CD4-positive, alpha-beta T cell treated with Interleukin-4 for 4 hours (primary cell): ENCODE measurements at regions not wholly inside any gene's neighbourhood (a gene's known extent, or its start where the extent isn't known, plus 50 kb on each side); places are given as distances from the start of the nearest gene placed in this dataset.

Experiments used
- DNase-seq: peaks from one replicate; pipeline ENCODE4 v3.0.0-alpha.2; 2020

- DNase-seq: no peak
Observed at GRCh38 chr11:28777126-28777525, 668.9 kb downstream of the METTL15 start.

- no peak for DNase-seq
Observed at GRCh38 chr11:28773606-28774005, 665.4 kb downstream of the METTL15 start.

DNA sequence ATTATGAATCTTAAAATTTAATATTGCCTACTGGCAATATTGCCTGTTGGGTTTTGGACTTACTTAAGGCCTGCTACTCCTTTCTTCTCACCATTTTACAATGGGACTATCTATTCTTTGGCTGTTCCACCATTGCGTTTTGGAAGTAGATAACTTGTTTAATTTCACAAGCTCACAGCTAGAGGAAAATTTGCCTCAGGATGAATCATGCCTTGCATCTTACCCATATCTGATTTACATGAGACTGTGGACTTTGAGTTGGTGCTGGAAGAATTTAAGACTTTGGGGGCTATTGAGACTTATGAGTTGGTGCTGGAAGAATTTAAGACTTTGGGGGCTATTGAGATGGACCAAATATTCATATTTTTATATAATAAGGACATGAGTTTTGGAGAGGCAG, 662.6 kb downstream of the METTL15 start:
- DNase-seq: no peak

- DNase-seq: no peak
Observed at GRCh38 chr11:28767574-28767973, 659.4 kb downstream of the METTL15 start.

GRCh38 chr11:28763876-28764275, 655.7 kb downstream of the METTL15 start:
- DNase-seq: no peak

DNA sequence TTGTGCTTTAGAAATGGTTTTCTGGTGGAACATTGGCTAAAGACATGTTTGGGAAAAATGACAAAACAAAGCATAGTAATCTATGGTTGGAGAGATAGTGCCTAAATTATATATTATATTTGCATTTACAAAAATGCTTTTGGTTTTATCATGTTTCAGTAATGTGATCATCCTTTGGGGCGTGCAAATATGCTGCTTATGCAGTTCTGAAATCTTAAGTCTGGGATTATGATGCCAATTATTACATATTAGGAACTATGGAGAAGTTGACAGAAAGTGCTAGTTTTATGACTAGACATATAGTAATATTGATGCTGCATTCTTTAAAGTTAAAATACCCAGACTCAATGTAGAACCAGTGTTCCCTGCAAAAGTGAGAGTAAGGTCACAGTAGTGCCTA, 655.0 kb downstream of the METTL15 start:
- no peak for DNase-seq

- DNase-seq: no peak
Observed at GRCh38 chr11:28760676-28761390, 652.6 kb downstream of the METTL15 start.

DNA sequence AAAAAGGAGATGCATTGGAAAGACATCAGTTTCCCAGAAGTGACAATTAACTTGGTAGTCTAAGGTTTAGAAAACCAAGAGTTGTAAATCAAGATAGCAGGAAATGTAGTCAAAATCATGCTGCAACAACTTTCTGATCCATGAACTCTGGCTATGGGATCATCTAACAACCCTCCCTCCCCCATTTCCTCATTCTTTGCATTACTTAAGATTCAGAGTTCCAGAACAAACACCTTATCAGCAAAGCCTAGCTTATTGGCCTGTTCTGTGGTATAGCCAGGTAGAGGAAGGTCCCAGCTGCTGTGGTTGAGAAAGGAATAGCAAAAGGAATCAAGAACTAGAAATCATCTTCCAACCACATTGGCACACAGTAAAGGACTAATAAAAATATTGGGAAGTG, 651.1 kb downstream of the METTL15 start:
- DNase-seq: no peak

- DNase-seq: no peak
Observed at GRCh38 chr11:28757725-28758515, 649.7 kb downstream of the METTL15 start.

GRCh38 chr11:28756977-28757376, 648.8 kb downstream of the METTL15 start:
- DNase-seq: no peak

GRCh38 chr11:28743061-28743550, 634.9 kb downstream of the METTL15 start:
- no peak for DNase-seq

- no peak for DNase-seq
Observed at GRCh38 chr11:28739489-28740280, 631.5 kb downstream of the METTL15 start.

- DNase-seq: no peak
Observed at GRCh38 chr11:28738549-28738948, 630.4 kb downstream of the METTL15 start.

- no peak for DNase-seq
Observed at GRCh38 chr11:28736256-28736655, 628.1 kb downstream of the METTL15 start.

- no peak for DNase-seq
Observed at GRCh38 chr11:28735511-28735910, 627.3 kb downstream of the METTL15 start.

DNA sequence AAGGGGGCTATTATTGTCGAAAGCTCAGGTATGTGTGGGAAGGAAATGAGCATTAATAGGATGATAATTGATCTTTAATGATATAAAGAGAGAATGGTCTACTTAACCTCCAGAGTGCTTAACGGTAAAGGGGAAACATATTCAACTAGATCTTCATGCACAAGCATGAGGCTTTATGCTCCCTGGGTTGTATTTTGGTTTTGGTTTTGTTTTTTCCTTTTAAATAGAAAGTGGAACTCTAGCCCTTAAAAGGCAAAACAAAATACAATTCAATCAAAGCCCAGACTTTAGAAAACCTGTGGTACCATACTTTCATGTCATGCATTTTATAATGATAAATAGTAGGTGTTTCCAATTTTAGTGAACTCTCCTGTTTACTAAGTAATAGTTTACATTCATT, 622.7 kb downstream of the METTL15 start:
- DNase-seq: no peak

GRCh38 chr11:28730336-28730735, 622.1 kb downstream of the METTL15 start:
- DNase-seq: no peak

GRCh38 chr11:28729339-28729738, 621.2 kb downstream of the METTL15 start:
- no peak for DNase-seq

DNA sequence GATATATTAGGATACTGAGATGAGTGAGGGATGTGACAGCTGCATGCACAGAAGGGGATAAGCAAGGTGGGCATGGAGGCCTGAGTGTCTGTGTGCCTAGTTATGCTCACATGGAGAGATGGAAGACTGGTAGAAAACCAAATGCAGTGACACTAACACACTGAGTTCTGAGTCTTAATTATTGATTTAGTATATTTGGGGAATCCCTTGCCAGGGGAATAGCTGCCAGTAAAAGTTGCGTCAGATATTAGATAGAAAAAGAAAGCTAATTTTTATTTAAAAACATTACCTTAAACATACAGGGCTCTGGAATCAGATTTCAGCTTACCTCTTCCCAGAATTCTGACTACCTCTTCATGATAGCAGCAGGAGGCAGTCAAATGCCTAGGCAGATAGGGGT, 620.5 kb downstream of the METTL15 start:
- no peak for DNase-seq

DNA sequence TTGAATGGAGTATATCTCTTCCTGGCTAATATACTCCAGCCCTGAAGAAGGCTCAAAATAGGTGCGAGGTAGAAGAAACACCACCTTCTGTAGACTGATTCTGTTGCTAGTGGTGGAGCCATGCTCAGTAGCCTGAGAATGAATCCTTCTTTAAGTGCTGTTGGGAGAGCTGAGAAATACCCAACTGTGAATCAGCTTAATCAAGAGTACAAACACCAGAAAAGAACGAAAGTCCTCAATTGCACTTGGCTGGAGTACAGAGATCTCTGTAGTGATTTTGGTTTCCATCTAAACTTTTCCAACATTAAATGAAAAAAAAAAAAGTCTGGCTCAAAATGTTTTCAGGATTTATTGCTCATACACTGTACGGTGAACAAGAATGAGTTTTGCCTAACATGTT, 619.1 kb downstream of the METTL15 start:
- DNase-seq: no peak

DNA sequence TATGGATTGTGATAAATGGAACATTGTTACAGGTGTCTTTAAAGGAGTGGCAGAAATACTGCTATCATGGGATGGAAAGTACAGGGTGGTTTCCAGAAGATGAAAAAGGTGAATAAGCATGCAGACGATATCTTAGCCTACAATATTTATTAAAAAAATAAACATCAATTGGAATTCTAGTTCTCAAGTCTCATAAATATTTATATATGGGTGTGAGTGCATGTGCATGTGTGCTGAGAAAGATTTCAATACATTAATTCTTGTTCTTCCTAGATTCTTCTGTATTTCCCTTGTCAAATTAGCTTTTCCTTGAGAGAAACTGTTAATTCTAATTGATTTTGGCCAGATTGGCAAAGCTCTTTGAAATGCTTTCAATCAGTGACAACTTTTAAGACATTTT, 618.2 kb downstream of the METTL15 start:
- DNase-seq: no peak

GRCh38 chr11:28715726-28716125, 607.5 kb downstream of the METTL15 start:
- DNase-seq: no peak

DNA sequence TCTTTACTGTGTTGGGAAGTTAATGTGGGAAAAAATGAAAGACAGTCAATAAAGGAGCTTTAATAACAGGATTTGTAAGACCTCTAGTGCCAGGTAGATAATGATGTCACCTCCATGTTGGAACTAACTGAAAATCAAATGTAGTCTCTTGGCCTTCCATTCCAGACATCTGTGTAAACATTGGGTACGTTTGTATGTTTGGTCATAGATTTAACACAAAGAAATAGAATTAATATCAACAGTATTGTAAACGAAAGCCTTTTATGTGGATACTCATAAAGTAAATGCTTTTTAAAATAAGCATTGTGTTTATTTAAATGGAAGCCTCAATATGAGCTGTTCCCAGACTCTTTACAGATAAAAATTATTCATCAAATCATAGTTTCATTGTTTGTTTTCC, 605.7 kb downstream of the METTL15 start:
- DNase-seq: no peak

- DNase-seq: no peak
Observed at GRCh38 chr11:28708075-28708474, 599.9 kb downstream of the METTL15 start.
